CD4-positive, alpha-beta T cell (primary cell): ENCODE measurements at regions not wholly inside any gene's neighbourhood (a gene's known extent, or its start where the extent isn't known, plus 50 kb on each side); places are given as distances from the start of the nearest gene placed in this dataset.

Source experiments
- ATAC-seq: fragments of 200-7000 bp; cut with Tn5 transposase; one replicate; pipeline ENCODE4 v1.10.0; 2022; ENCODE audit warnings: mild to moderate bottlenecking; ENCODE audit not compliant: poor library complexity
- CTCF ChIA-PET: fragments of 350-600 bp; sonication (Branson Sonifier 250); formaldehyde crosslinking; loops from one replicate; lab custom pipeline; 2021; ENCODE audit warnings: antibody characterized with exemption, inconsistent platforms; lab: Charles Lee
- POLR2A ChIA-PET: fragments of 350-600 bp; sonication (Branson Sonifier 250); formaldehyde crosslinking; loops from one replicate; lab custom pipeline; 2021; ENCODE audit warnings: antibody characterized with exemption, inconsistent platforms; lab: Charles Lee
- DNase-seq, 14 experiments: peaks; one replicate each; pipeline ENCODE4 v3.0.0-alpha.2; 2013 to 2020; ENCODE audit warnings: mixed read lengths in 2 of 14
- H3K27ac ChIP-seq, 2 donors: one replicate each; pipeline versions ENCODE4 v1.5.1 to v1.7.0; 2013; ENCODE audit warnings: low read length in 2 of 2, low read depth in 1 of 2, mild to moderate bottlenecking in 1 of 2
- H3K27me3 ChIP-seq, 2 experiments: 1 replicate in 1 of 2; 2 replicates in 1 of 2; pipeline versions ENCODE4 v1.6.1 to v1.7.0; 2013; ENCODE audit warnings: low read length in 2 of 2, control low read depth in 1 of 2, mild to moderate bottlenecking in 1 of 2, moderate library complexity in 1 of 2; ENCODE audit not compliant: insufficient read depth in 2 of 2, control insufficient read depth in 1 of 2
- H3K36me3 ChIP-seq: one replicate; pipeline ENCODE4 v1.6.1; 2013; ENCODE audit warnings: low read length, control low read depth; ENCODE audit not compliant: insufficient read depth
- H3K4me1 ChIP-seq: one replicate; pipeline ENCODE4 v1.6.1; 2013; ENCODE audit warnings: low read length, control low read depth; ENCODE audit not compliant: insufficient read depth
- H3K4me3 ChIP-seq: one replicate; pipeline ENCODE4 v1.5.1; 2013; ENCODE audit warnings: mild to moderate bottlenecking, low read length, moderate library complexity
- H3K9me3 ChIP-seq, 2 experiments: 1 replicate in 1 of 2; 2 replicates in 1 of 2; pipeline versions ENCODE4 v1.6.1 to v1.7.0; 2013; ENCODE audit warnings: low read length in 2 of 2, mild to moderate bottlenecking in 2 of 2, control low read depth in 1 of 2, moderate library complexity in 1 of 2; ENCODE audit not compliant: control insufficient read depth in 1 of 2, insufficient read depth in 1 of 2
- H3K27ac Mint-ChIP-seq: one replicate; pipeline ENCODE4 v1.8.0; 2020; ENCODE audit warnings: mixed read lengths
- H3K27me3 Mint-ChIP-seq: one replicate; pipeline ENCODE4 v1.8.0; 2021; ENCODE audit warnings: mixed read lengths
- H3K36me3 Mint-ChIP-seq: one replicate; pipeline ENCODE4 v1.8.0; 2021; ENCODE audit warnings: low read depth, mixed read lengths
- H3K4me1 Mint-ChIP-seq: one replicate; pipeline ENCODE4 v1.8.0; 2021; ENCODE audit warnings: low read depth, mixed read lengths
- H3K4me3 Mint-ChIP-seq: one replicate; pipeline ENCODE4 v1.8.0; 2020; ENCODE audit warnings: mild to moderate bottlenecking, mixed read lengths
- H3K9me3 Mint-ChIP-seq: one replicate; pipeline ENCODE4 v1.8.0; 2020; ENCODE audit warnings: mixed read lengths
- intact Hi-C, 2 experiments: fragments of 100-400 bp; cut with DNase I in 1 of 2; cut with micrococcal nuclease in 1 of 2; formaldehyde crosslinking; loops; one replicate each; pipeline versions ENCODE4 v1.15.1 to v1.9.0; 2023 to 2025; cut with DNase I, micrococcal nuclease
- TF ChIP-seq, protein P1 (sequence below): fragments of 200-600 bp; IDR thresholded peaks from one replicate; pipeline ENCODE4 v1.8.0; 2022; ENCODE audit warnings: antibody characterized with exemption, mild to moderate bottlenecking

- H3K36me3 Mint-ChIP-seq = no peaks in the 10 kb centered on the region
- DNase-seq (peak in 1 of 14 experiments; percentile 20), ATAC-seq (no peak)
- TF ChIP-seq, protein P1, sequence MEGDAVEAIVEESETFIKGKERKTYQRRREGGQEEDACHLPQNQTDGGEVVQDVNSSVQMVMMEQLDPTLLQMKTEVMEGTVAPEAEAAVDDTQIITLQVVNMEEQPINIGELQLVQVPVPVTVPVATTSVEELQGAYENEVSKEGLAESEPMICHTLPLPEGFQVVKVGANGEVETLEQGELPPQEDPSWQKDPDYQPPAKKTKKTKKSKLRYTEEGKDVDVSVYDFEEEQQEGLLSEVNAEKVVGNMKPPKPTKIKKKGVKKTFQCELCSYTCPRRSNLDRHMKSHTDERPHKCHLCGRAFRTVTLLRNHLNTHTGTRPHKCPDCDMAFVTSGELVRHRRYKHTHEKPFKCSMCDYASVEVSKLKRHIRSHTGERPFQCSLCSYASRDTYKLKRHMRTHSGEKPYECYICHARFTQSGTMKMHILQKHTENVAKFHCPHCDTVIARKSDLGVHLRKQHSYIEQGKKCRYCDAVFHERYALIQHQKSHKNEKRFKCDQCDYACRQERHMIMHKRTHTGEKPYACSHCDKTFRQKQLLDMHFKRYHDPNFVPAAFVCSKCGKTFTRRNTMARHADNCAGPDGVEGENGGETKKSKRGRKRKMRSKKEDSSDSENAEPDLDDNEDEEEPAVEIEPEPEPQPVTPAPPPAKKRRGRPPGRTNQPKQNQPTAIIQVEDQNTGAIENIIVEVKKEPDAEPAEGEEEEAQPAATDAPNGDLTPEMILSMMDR = no peak
- no peaks in the 10 kb centered on the region for H3K36me3 ChIP-seq
- CTCF ChIA-PET = no interaction called here
- no peak overlapping the region for H3K27ac ChIP-seq
- intact Hi-C loops = no loop called here
- no peak overlapping the region for H3K4me3 Mint-ChIP-seq
- H3K27ac Mint-ChIP-seq = no peak overlapping the region
- peaks cover 10% of the 10 kb centered on the region for H3K9me3 Mint-ChIP-seq
- H3K9me3 ChIP-seq = peaks cover 10 to 20% of the 10 kb centered on the region in 2 experiments
- no peaks in the 10 kb centered on the region for H3K4me1 Mint-ChIP-seq
- no peaks in the 10 kb centered on the region for H3K4me1 ChIP-seq
- H3K4me3 ChIP-seq = no peak overlapping the region
- POLR2A ChIA-PET = no interaction called here
- peaks cover 37% of the 10 kb centered on the region for H3K27me3 Mint-ChIP-seq
- H3K27me3 ChIP-seq = peaks cover 2 to 7% of the 10 kb centered on the region in 2 experiments
These were observed 1447.5 kb downstream of the BRD1 start for GRCh38 chr22:48380016-48380665.

DNA sequence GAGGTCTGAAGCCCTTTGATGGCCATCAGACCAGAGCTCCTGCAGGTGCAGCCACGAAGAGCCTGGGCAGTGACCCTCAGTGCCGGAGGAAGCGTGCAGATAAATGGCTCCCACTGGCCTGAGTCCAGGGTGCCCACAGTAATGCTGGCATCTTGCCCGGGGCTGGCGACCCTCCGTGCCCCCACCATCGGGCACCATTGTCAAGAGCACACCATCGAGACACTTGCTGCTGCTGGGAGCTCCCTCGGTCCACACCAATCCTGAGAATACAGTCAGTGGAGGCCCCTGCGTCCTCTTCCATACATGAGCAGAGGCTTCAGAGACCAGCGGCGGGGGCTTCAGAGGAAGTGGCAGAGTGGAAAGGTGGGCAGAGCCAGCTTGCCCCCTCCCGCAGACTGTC is 1448.3 kb downstream of the BRD1 start:
- no peaks in the 10 kb centered on the region for H3K4me1 ChIP-seq
- Mint-ChIP-seq H3K27me3 (peaks cover 37% of the 10 kb centered on the region), H3K4me3 (no peak overlapping the region), H3K27ac (no peak overlapping the region), H3K36me3 (no peaks in the 10 kb centered on the region), H3K4me1 (no peaks in the 10 kb centered on the region), H3K9me3 (peaks cover 3% of the 10 kb centered on the region)
- intact Hi-C loops = no loop called here
- no peak overlapping the region for H3K4me3 ChIP-seq
- CTCF ChIA-PET = no interaction called here
- POLR2A ChIA-PET = no interaction called here
- ATAC-seq = no peak
- H3K9me3 ChIP-seq = peaks cover 3 to 20% of the 10 kb centered on the region in 2 experiments
- peak in 1 of 14 experiments; percentile 15 for DNase-seq
- H3K36me3 ChIP-seq = no peaks in the 10 kb centered on the region
- TF ChIP-seq, protein P1 = no peak
- peaks cover 2 to 10% of the 10 kb centered on the region in 2 experiments for H3K27me3 ChIP-seq
- no peak overlapping the region for H3K27ac ChIP-seq

DNA sequence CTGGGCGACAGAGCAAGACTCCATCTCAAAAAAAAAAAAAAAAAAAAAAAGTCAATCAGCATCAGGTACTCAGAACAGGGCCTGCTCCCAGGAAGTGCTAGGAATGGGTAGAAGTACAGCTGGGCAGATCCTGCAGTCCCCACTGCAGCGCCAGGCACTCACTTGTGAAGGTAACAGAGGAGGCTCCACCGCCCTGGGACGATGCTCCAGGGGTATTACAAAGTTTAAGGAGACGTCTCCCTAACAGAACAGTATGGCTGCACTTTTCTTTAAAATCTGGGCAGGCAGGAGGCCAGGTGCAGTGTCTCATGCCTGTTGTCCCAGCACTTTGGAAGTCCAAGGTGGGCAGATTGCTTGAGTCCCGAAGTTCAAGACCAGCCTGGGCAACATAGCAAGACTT is 1449.0 kb downstream of the BRD1 start:
- ChIA-PET POLR2A (no interaction called here), CTCF (no interaction called here)
- peaks cover 4 to 10% of the 10 kb centered on the region in 2 experiments for H3K27me3 ChIP-seq
- DNase-seq (peak in 1 of 14 experiments; percentile 4), ATAC-seq (no peak)
- H3K4me3 Mint-ChIP-seq = no peak overlapping the region
- H3K36me3 ChIP-seq = no peaks in the 10 kb centered on the region
- H3K4me1 ChIP-seq = no peaks in the 10 kb centered on the region
- no peaks in the 10 kb centered on the region for H3K36me3 Mint-ChIP-seq
- intact Hi-C loops = no loop called here
- H3K4me3 ChIP-seq = no peak overlapping the region
- no peaks in the 10 kb centered on the region for H3K9me3 Mint-ChIP-seq
- no peak overlapping the region for H3K27ac Mint-ChIP-seq
- peaks cover 42% of the 10 kb centered on the region for H3K27me3 Mint-ChIP-seq
- H3K9me3 ChIP-seq = peaks cover 0 to 18% of the 10 kb centered on the region in 2 experiments
- H3K4me1 Mint-ChIP-seq = no peaks in the 10 kb centered on the region
- TF ChIP-seq, protein P1 = no peak
- H3K27ac ChIP-seq = no peak overlapping the region
